ENCODE measurements at regions not wholly inside any gene's neighbourhood (a gene's known extent, or its start where the extent isn't known, plus 50 kb on each side); places are given as distances from the start of the nearest gene placed in this dataset.

DNA sequence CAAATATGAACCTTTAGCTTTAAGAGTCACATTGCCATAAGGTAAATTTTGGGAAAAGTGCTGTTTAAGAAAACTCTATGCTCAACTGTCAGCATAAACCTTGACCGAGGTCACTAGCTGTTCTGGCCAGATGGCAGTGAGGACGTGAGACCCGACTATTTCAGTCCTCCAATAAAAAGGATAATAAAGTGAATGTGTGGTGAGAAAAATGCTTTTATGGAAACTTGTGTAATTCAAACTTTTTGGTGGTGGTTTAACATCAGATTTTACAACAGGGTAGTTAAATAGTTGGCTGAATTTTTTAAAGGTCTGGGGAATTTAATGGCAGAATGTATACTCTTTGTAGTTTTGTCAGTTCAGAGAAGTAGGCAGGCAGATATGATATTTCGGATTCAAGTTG is 391.1 kb downstream of the PMP22 start:
- DNase-seq = no peak

- no peak for DNase-seq
Observed at GRCh38 chr17:14873540-14873939, 391.6 kb downstream of the PMP22 start.

GRCh38 chr17:14871921-14872320 is 393.2 kb downstream of the PMP22 start:
- DNase-seq = no peak

DNA sequence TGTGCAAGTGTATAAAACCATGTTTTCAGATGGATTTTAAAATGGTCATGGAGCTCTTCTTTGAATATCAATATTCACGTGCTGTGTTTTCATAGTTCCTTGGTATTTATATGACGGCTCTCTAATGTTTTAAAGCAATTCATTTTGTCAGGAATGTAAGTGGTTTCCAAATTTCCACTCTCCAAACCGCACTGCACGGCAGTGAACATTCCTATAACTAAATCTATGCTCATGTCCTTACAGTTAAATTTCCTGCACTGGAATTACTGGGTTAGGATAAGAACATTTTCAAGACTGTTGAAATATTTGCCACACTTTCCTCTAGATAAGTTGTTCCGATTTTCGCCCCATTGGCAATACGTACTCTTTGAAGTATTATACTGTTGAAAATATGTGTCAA is 398.9 kb downstream of the PMP22 start:
- DNase-seq = no peak

GRCh38 chr17:14864127-14864526 is 401.0 kb downstream of the PMP22 start:
- no peak for DNase-seq

- DNase-seq = no peak
Observed at GRCh38 chr17:14859542-14859941, 405.6 kb downstream of the PMP22 start.

DNA sequence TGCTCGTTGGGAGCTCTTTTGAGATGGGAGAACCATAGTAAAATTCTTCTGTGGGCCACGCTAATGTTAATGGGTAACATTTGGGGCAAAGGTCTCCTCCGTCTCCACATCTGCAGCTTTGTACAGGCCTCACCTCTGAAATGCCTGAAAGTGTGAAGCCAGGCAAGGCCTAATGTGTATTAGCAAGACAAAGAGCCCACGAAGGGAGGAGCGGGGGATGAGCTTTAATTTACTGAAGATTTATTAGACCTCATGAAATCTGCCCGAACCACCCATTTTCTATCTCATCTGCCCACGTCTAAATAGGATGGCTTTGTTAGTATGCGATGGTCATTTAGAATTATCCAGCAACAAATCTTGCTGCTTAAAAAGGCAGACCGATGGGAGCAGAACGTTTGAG is 408.9 kb downstream of the PMP22 start:
- no peak for DNase-seq

DNA sequence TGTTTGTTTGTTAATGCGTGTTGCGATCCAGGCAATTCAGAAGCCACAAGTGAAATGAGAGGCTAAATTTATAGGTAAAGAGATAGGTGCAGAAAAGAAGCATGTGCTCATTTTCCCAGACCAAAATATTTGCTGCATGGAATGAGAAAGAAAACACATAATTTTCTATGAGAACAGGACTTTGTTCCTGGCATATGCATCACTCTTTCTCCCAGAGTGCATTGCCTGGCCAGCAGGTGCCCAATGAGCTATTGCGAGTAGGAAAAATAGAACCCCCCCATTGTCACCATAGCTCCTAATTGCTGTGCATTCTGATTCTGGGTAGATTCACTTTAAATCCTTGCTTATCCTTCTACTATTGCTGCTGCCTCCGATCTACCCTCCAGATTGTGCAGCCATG is 410.4 kb downstream of the PMP22 start:
- no peak for DNase-seq

DNA sequence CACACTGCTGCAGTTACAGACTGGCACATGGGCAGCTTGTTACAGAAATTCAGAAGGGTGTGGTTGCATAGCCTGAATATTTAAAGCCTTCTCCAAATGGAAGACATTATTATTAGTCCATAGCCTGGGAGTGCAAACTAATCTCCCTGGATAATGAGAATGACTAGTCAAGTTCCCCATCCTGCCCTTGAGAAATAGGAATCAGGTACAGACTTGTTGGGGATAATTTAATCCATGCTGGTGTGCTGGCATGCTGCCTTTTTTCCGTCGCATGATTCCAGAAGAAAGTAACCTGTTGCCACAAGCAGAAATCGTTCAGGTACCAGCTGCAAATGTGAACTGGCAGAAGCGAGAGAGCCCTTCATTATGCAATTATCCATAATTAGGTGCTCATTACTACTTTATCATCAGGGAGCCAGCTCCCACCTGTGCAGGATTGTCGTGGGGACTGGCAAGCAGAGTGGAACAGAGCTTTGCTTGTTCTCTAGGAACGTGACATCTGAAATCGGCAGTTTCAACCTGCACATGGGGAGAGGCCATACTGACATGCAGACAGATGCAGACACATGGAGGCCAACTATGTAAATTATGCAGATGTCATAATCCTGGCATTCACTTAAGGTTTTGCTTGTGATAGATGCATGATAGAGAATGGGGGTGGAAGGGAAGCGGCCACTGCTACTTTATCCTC is 419.4 kb downstream of the PMP22 start:
- DNase-seq = no peak

- no peak for DNase-seq
Observed at GRCh38 chr17:14843086-14843795, 421.9 kb downstream of the PMP22 start.

DNA sequence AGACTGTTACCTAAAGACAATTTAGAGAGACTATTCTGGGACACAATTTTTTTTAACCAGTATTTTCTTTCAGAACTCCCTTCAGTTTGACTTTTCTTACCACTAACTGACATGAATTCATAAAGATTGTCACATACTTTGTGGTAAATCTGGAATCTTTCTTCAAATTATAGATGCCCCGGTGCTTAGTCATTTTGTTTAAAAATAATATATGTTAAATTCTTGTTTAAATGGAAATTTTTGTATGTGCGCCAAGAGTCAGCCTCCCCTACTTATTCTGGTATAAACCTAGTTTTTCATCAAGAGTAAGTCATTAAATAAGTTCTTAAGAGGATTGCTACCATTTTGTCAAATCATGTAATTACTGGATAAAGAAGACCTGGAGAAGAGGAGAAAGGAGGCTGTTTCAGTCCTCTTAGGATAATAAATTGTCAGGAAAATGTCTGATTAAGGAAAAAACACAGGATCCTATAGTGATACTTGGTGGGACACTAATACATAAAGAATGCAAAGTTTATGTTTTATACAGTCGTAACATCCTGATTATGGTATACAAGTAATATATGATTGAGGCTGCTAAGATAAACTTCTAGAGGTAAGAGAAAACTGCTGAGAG is 424.4 kb downstream of the PMP22 start:
- DNase-seq = no peak

DNA sequence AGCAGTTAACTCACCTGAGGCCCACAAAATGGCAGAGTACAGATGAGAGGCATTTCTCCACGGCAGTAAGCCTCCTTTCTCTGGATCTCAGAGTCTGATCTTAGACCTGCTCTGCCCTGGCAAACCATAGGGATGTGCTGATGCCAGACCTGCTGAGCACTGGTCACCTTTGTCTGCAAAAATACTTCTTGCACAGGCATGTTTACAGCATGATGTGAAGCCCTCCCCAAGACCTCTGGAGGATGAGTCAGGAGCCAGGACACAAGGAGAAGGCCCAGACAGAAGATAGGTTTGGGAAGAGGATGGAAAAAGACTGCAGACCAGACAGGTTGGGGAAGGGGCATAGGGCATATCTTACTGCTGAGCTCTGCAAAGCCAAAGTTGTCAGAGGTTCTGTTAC is 426.6 kb downstream of the PMP22 start:
- DNase-seq = no peak

GRCh38 chr17:14833201-14833785 is 431.8 kb downstream of the PMP22 start:
- no peak for DNase-seq

DNA sequence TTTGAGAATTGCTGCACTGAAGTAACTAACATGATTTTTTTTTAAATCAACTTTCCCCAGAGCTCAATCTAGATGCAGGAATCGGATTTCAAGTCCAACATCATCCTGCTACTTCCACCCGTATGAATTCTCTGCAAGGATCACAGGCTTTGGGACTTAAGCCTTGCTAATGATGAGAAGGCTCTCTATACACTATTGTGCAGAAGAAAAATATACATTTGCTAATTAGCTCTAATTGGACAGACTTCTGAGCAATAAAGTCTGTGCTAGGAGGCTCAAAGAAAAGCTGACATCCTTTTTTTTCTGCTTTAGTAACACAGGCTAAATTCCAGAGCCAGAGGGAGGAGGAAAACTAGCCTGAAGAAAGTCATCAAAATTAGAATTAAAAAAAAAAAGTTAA is 433.6 kb downstream of the PMP22 start:
- no peak for DNase-seq

DNA sequence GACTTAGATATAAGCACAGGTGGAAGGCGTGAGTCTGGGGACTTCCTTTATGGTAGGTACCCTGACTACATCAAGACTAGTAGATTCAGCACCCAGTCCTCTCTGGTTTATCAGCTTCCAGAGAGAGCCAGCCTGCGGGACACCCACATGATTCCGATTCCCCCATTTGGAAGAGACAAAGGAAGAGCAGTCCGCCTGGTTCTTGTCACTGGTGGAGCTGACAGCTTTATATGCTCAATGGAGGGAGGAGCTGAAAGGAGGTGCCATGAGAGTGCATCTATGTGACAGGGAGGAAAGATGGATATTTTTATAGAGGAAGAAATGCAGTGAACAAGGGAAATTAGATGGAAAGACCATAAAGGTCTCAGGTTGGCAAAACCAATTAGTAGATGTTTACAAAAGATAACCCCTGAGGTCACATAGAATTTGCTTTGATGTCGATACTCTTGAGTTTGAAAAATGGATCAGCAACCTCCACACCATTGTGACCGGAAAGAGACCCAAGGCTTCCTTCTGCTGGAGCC is 437.7 kb downstream of the PMP22 start:
- DNase-seq = no peak

DNA sequence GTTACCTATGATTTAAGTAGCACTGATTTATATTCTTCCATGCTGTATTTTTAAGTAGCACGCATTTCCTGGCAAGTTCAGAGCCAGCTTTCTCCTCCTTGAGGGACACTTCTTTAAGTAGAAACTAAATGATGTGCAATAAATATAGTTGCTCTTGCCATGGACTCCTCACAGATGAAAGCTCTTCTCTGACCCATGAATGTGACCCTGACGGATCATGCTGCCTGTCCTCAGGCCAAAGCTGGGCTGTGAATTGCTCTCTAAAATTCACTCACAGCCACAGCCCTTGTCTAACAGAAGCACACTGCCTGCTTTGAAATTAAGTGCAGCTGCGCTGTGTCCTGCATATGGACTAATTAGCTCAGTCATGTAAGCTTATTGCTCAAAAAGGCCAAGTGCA is 438.8 kb downstream of the PMP22 start:
- DNase-seq = no peak

DNA sequence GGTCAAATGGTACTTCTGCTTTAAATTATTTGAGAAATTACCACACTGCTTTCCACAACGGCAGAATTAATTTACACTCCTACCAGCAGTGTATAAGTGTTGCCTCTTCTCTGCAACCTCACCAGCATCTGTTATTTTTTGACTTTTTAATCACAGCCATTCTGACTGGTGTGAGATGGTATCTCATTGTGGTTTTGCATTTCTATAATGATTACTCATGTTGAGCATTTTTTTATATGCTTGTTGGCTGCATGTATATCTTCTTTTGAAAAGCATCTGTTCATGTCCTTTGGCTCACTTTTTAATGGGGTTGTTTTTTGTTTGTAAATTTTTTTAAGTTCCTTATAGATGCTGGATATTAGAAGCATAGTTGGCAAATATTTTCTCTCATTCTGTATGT is 446.7 kb downstream of the PMP22 start:
- DNase-seq = no peak

- DNase-seq = no peak
Observed at GRCh38 chr17:14815079-14815478, 450.0 kb downstream of the PMP22 start.

GRCh38 chr17:14813649-14814370 is 451.3 kb downstream of the PMP22 start:
- no peak for DNase-seq

- no peak for DNase-seq
Observed at GRCh38 chr17:14808425-14808824, 456.7 kb downstream of the PMP22 start.

DNA sequence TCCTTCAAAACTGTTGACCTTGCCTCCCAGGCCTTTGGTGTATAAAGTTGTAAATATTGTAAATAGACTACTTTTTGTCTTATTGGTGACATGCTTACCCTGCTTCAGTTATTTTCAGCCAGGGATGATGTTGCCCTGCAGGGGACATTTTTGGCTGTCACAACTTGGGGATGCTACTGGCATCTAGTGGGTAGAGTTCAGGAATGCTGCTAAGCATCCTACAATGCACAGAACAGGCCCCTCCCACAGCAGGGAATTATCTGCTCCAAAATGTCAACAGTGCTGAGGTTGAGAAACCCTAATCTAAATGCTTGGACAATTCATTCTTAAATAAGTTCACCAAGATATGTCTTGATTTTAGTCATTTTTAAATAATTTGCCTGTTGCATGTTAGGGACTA is 459.8 kb downstream of the PMP22 start:
- DNase-seq = no peak

DNA sequence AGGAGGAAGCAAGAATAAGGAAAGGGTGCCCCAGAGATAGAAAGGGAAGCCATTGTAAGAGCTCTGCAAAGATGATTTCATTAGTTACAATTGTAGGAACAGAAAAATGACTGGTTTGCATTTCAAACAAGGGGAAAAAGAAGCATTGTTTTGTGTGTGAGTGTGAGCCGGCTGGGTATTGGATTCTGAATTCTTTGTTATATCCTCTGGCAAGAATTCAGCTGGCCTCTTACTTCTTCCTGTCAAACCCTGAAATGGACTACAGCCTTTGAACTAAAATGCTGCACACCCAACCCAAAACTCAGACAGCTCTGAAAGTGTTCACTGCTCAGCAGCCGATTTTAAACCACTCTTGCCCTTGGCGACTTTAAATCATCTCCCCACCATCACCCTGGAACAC is 461.3 kb downstream of the PMP22 start:
- DNase-seq = no peak

DNA sequence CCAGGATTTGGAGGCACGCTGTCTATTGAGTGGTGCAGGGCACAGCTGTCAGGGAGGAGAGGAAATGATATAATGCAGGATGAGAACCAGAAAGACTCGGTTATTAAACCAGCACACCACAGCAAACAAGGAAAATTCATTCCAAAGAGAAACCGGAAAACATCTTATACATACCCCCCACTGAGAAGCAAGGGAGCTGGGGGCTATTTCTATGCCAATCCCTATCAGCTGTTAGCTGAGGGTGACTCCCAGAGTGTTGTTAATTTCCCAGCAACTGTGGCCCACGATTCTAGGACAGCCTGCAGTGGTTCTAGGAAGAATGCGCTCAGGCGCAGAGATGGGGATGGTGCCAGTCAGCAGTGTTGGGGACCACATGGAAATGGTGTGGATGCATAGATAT is 467.3 kb downstream of the PMP22 start:
- DNase-seq = no peak

Data from NCI-H510A treated with DMSO at 0.1 percent for 48 hours (cell line).